GM20000 (cell line): ENCODE measurements at regions not wholly inside any gene's neighbourhood (a gene's known extent, or its start where the extent isn't known, plus 50 kb on each side); places are given as distances from the start of the nearest gene placed in this dataset.
A peak's percentile ranks its signal among the peaks of the same experiment; 100 is the strongest.

Source experiments
- DNase-seq: peaks from one replicate; pipeline ENCODE4 v3.0.0; 2012; ENCODE audit warnings: low spot score
- CTCF ChIP-seq: IDR thresholded peaks from 2 replicates; pipeline ENCODE4 v1.5.1; 2012; ENCODE audit warnings: mild to moderate bottlenecking, control low read depth; ENCODE audit errors: extremely low read depth, missing control alignments

- TF ChIP-seq CTCF = no peak
- no peak for DNase-seq
Measured at GRCh38 chr1:168917309-168917708, 188.3 kb upstream of the DPT start.

GRCh38 chr1:168917796-168918195, 188.7 kb upstream of the ATP1B1 start:
- no peak for DNase-seq
- no peak for TF ChIP-seq CTCF

- TF ChIP-seq CTCF = no peak
- DNase-seq = no peak
Measured at GRCh38 chr1:168918860-168919741, 187.4 kb upstream of the ATP1B1 start.

GRCh38 chr1:168920456-168921094, 185.9 kb upstream of the ATP1B1 start:
- no peak for DNase-seq
- TF ChIP-seq CTCF = no peak

GRCh38 chr1:168921629-168922028, 184.9 kb upstream of the ATP1B1 start:
- peak; percentile 28 for DNase-seq
- TF ChIP-seq CTCF = no peak

GRCh38 chr1:168923521-168924136, 182.9 kb upstream of the ATP1B1 start:
- no peak for DNase-seq
- no peak for TF ChIP-seq CTCF

- DNase-seq = no peak
- TF ChIP-seq CTCF = no peak
Measured at GRCh38 chr1:168924976-168925375, 181.5 kb upstream of the ATP1B1 start.
